HG03442 (cell line): ENCODE measurements at regions not wholly inside any gene's neighbourhood (a gene's known extent, or its start where the extent isn't known, plus 50 kb on each side); places are given as distances from the start of the nearest gene placed in this dataset.
"Not testable (repeated sequence)": the region's sequence is repeated elsewhere in the genome, so short reads cannot be mapped to it uniquely, and the experiment has no call there.

Experiments
- ATAC-seq: cut with Tn5 transposase; IDR thresholded peaks from one replicate; pipeline ENCODE4 v1.9.1; 2021; ENCODE audit warnings: mild to moderate bottlenecking, moderate library complexity; ENCODE audit not compliant: unreplicated experiment

GRCh38 chr13:58876473-58876872 is 1244.9 kb downstream of the PCDH17 start:
- ATAC-seq, result no peak

- ATAC-seq, result no peak
These were observed 1247.6 kb downstream of the PCDH17 start for GRCh38 chr13:58879114-58879513.

- ATAC-seq, result no peak
These were observed 1251.0 kb downstream of the PCDH17 start for GRCh38 chr13:58882516-58882915.

- no peak for ATAC-seq
These were observed 1251.9 kb downstream of the PCDH17 start for GRCh38 chr13:58883405-58883804.

GRCh38 chr13:58884353-58885209 is 1253.0 kb downstream of the PCDH17 start:
- no peak for ATAC-seq

- no peak for ATAC-seq
These were observed 1257.9 kb downstream of the PCDH17 start for GRCh38 chr13:58889474-58889873.

- ATAC-seq, result no peak
These were observed 1261.9 kb downstream of the PCDH17 start for GRCh38 chr13:58893396-58893795.

GRCh38 chr13:58906329-58907007 is 1257.3 kb downstream of the DIAPH3 start:
- no peak for ATAC-seq

GRCh38 chr13:58907347-58907746 is 1256.4 kb downstream of the DIAPH3 start:
- ATAC-seq, result no peak

- no peak for ATAC-seq
These were observed 1255.6 kb downstream of the DIAPH3 start for GRCh38 chr13:58908019-58908679.

GRCh38 chr13:58919551-58919950 is 1244.2 kb downstream of the DIAPH3 start:
- no peak for ATAC-seq

- no peak for ATAC-seq
These were observed 1242.6 kb downstream of the DIAPH3 start for GRCh38 chr13:58921129-58921528.

GRCh38 chr13:58926858-58927257 is 1236.9 kb downstream of the DIAPH3 start:
- no peak for ATAC-seq

- no peak for ATAC-seq
These were observed 1230.3 kb downstream of the DIAPH3 start for GRCh38 chr13:58933475-58933874.

- ATAC-seq, result no peak
These were observed 1228.0 kb downstream of the DIAPH3 start for GRCh38 chr13:58935689-58936088.

- ATAC-seq, result no peak
These were observed 1217.5 kb downstream of the DIAPH3 start for GRCh38 chr13:58946274-58946673.

GRCh38 chr13:58949646-58950045 is 1214.1 kb downstream of the DIAPH3 start:
- ATAC-seq, result no peak

GRCh38 chr13:58950911-58951310 is 1212.8 kb downstream of the DIAPH3 start:
- ATAC-seq, result no peak

GRCh38 chr13:58953638-58954037 is 1210.1 kb downstream of the DIAPH3 start:
- ATAC-seq, result peak; percentile 86

GRCh38 chr13:58955546-58956385 is 1208.0 kb downstream of the DIAPH3 start:
- ATAC-seq, result peak; percentile 55

GRCh38 chr13:58958097-58958496 is 1205.6 kb downstream of the DIAPH3 start:
- not testable (repeated sequence) for ATAC-seq
